ENCODE measurements at regions not wholly inside any gene's neighbourhood (a gene's known extent, or its start where the extent isn't known, plus 50 kb on each side); places are given as distances from the start of the nearest gene placed in this dataset.

DNA sequence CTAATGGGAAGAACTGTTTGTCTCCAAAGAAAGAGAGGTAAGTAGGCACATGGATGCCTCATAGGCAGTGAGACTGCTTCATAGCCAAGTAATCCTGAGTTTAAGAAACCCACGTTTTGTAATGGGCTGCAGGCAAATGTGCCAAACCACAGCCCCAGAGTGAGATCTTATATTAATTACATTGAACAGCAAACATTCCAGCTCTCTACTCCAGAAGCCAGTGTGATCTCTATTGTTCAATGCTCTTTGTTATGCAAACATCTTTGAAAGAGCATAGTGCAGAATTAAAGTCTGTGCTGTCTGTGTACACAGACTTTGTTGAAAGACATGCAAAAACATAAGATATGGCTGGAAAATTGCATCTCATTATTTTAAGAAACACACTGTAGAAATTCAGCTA is 720.8 kb upstream of the REG3G start:
- DNase-seq (ENCODE audit: low spot score): no peak

DNA sequence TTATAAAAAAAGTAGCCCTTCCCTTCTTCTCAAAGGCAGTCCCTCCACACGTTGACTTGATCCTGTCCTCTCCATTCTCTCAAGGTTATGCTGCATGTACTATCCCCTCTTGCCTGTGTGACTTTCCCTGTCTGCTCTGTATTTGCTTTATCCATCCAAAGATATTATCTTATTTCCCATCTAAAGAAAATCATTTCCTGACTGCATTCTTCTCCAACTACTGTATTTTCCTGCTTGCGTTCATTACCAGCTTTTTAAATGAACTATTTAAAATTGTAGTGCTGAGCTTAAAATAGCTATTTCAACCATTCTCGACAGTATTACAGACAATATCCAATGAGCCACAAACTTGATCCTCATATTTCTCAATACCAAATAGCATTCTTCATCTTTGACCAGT is 716.0 kb upstream of the REG3G start:
- Histone ChIP-seq H3K27me3 (no peaks in the 10 kb centered on the region), H3K9me3 (no peaks in the 10 kb centered on the region), H3K27ac (no peak overlapping the region), H3K4me3 (no peak overlapping the region), H3K4me1 (no peaks in the 10 kb centered on the region), H3K36me3 (no peaks in the 10 kb centered on the region)
- DNase-seq (ENCODE audit: low spot score): no peak
- TF ChIP-seq, protein P1, sequence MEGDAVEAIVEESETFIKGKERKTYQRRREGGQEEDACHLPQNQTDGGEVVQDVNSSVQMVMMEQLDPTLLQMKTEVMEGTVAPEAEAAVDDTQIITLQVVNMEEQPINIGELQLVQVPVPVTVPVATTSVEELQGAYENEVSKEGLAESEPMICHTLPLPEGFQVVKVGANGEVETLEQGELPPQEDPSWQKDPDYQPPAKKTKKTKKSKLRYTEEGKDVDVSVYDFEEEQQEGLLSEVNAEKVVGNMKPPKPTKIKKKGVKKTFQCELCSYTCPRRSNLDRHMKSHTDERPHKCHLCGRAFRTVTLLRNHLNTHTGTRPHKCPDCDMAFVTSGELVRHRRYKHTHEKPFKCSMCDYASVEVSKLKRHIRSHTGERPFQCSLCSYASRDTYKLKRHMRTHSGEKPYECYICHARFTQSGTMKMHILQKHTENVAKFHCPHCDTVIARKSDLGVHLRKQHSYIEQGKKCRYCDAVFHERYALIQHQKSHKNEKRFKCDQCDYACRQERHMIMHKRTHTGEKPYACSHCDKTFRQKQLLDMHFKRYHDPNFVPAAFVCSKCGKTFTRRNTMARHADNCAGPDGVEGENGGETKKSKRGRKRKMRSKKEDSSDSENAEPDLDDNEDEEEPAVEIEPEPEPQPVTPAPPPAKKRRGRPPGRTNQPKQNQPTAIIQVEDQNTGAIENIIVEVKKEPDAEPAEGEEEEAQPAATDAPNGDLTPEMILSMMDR (IDR thresholded peaks at IDR 0.05): no peak

More for the DNA sequence above, 720.8 kb upstream of the REG3G start:
- TF ChIP-seq, protein P1 (IDR thresholded peaks at IDR 0.05): no peak
- Histone ChIP-seq H3K36me3 (no peaks in the 10 kb centered on the region), H3K27me3 (no peaks in the 10 kb centered on the region), H3K27ac (no peak overlapping the region), H3K4me1 (no peaks in the 10 kb centered on the region), H3K4me3 (no peak overlapping the region), H3K9me3 (no peaks in the 10 kb centered on the region)

DNA sequence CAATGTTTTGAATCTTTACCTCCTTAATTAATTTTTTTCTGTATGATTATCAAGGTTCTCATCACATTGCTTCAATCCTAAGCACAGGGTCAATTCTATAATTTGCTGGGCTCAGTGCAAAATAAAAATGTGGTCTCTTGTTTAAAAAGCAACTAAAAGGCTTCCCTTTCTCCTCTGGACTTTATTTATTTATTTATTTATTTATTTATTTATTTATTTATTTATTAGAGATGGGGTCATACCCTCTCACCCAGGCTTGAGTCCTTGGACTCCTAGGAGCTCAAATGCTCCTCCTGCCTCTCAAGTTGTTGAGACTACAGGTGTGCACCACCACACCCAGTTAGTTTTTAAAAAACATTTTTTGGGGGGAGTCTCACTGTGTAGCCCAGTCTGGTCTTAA is 710.1 kb upstream of the REG3G start:
- no peaks in the 10 kb centered on the region for H3K9me3 ChIP-seq
- no peak for DNase-seq (ENCODE audit: low spot score)

DNA sequence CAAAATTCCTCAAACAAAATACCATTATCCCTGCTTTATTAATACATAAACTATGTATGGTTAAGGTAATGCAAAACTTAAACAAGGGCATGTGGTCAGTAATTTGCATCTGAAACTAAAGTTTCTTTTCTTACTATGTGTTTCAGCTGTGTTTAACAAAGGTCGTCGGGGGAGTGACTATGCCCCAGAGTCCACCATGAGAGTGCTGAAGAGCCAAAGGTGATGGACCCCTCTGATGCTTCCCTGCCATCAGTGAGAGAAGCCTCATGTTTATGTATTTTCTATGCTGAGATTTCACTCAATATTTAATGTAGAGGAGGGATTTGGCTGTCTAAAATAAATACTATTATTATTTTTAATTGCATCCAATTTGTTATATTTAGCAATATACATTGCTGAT is 707.2 kb upstream of the REG3G start:
- no peak overlapping the region for H3K4me3 ChIP-seq
- TF ChIP-seq, protein P1 (IDR thresholded peaks at IDR 0.05): no peak
- H3K36me3 ChIP-seq: no peaks in the 10 kb centered on the region
- no peaks in the 10 kb centered on the region for H3K9me3 ChIP-seq
- H3K27me3 ChIP-seq: no peaks in the 10 kb centered on the region
- no peak for DNase-seq (ENCODE audit: low spot score)
- no peaks in the 10 kb centered on the region for H3K4me1 ChIP-seq
- no peak overlapping the region for H3K27ac ChIP-seq

More for the DNA sequence above, 710.1 kb upstream of the REG3G start:
- Histone ChIP-seq H3K27me3 (no peaks in the 10 kb centered on the region), H3K4me3 (no peak overlapping the region), H3K36me3 (no peaks in the 10 kb centered on the region), H3K4me1 (no peaks in the 10 kb centered on the region), H3K27ac (no peak overlapping the region)
- TF ChIP-seq, protein P1 (IDR thresholded peaks at IDR 0.05): no peak

DNA sequence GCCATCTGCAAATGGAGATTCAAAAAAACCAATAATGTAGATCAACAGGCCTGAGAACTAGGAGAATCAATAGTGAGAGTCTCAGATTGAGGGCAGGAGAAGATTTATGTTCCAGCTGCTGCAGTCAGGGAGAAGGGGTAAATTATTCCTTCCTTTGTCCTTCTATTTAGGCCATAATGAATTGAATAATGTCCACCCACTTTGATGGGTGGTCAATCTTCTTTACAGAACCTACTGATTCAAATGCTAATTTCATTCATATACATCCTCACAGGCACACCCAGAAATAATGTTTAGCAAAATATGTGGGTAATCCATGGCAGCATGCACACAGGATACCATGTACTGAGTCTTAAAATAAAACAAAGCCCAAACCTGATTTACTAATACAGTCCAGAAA is 695.3 kb upstream of the REG3G start:
- TF ChIP-seq, protein P1 (IDR thresholded peaks at IDR 0.05): no peak
- Histone ChIP-seq H3K27me3 (no peaks in the 10 kb centered on the region), H3K9me3 (no peaks in the 10 kb centered on the region), H3K4me3 (no peak overlapping the region), H3K27ac (no peak overlapping the region), H3K36me3 (no peaks in the 10 kb centered on the region), H3K4me1 (no peaks in the 10 kb centered on the region)
- DNase-seq (ENCODE audit: low spot score): no peak

DNA sequence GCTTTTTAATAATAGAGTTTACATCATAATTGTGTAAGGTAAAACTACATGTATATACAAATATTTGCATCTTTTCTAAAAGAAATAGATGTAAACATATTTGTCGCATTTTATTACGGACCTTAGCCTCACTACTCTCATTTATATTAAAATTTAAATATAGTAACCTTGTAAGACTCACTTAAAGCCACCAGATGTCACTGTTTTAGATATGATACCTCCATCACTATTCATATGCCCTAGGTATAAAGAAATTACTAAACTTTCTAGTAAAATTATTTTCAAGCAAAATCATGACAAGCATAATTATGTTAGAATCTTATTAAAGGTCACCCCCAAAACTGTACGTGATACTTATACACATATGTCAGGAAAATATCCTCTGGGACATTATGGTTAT is 674.3 kb upstream of the REG3G start:
- TF ChIP-seq, protein P1 (IDR thresholded peaks at IDR 0.05): no peak
- no peaks in the 10 kb centered on the region for H3K4me1 ChIP-seq
- H3K27ac ChIP-seq: no peak overlapping the region
- no peak overlapping the region for H3K4me3 ChIP-seq
- H3K27me3 ChIP-seq: no peaks in the 10 kb centered on the region
- no peak for DNase-seq (ENCODE audit: low spot score)
- no peaks in the 10 kb centered on the region for H3K9me3 ChIP-seq
- H3K36me3 ChIP-seq: no peaks in the 10 kb centered on the region

Data from right atrium auricular region (tissue), 2 donors.